Retina (tissue), 1 donor: ENCODE measurements at regions not wholly inside any gene's neighbourhood (a gene's known extent, or its start where the extent isn't known, plus 50 kb on each side); places are given as distances from the start of the nearest gene placed in this dataset.

Experiments
- DNase-seq: peaks from one replicate; pipeline ENCODE4 v3.0.0-alpha.2; 2016

DNA sequence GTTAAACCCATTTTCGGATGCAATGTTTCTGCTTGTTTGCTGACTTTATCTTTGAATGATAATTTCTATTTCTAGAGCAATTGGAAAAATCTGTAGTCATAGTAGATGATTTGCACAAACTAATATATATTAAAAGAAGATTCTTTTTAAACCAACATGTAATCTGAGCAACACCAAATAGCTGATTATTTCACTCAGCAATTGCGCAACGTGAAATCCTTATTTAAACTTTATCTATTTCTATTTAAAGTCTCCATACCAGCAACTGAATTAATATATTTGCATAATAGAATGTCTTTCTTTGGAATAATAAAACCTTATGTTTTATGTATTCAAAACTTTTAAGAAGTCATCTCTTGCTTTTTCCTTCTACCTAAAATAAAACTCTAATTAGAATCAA is 1132.4 kb downstream of the FLRT2 start:
- no peak for DNase-seq

DNA sequence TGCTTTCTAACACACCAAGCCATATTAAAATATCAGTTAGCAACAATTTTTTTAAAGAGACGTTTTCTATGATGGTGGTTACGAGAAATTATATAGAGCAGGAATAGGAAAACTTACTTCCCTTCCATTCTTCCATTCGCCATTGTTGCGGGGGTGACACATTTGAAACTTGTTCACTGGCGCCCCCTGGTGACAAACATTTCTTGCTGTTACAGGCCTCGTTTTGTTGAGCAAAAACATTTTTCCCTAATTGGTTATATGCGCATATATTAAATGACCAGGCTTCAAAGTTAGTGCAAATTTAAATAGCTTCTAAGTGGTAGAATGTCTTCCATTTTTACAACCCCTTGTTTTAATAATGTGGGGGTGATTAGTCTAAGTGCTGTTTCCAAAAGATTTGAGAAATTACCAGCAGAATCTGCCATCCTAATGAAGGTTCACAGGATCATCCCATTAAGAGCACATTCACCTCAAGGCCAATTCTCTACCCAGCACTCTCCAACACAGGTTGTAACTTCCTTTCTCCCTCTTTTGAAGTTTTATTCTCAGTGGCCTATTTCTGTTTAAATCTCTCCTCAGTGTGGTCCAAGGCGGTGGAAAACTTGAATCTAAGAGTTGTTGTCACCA is 1124.7 kb downstream of the FLRT2 start:
- peak; percentile 12 for DNase-seq

DNA sequence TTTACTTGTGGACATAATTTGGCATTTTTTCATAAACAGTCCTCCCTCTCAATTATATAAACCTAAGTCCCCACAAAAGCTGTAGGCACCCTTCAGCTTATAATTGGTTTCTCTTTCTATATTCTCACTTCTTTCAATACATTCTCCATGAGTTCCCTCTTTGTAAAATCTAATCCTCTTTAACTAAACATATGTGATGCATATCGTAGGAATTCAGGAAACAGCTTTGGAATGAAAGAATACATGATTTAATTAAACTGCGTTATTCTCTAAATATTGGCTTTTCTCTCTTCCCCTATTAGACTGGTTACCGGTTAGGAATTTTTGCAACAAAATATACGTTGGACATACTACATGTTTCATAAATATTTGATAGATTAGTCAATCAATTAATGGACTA is 1122.6 kb downstream of the FLRT2 start:
- no peak for DNase-seq

DNA sequence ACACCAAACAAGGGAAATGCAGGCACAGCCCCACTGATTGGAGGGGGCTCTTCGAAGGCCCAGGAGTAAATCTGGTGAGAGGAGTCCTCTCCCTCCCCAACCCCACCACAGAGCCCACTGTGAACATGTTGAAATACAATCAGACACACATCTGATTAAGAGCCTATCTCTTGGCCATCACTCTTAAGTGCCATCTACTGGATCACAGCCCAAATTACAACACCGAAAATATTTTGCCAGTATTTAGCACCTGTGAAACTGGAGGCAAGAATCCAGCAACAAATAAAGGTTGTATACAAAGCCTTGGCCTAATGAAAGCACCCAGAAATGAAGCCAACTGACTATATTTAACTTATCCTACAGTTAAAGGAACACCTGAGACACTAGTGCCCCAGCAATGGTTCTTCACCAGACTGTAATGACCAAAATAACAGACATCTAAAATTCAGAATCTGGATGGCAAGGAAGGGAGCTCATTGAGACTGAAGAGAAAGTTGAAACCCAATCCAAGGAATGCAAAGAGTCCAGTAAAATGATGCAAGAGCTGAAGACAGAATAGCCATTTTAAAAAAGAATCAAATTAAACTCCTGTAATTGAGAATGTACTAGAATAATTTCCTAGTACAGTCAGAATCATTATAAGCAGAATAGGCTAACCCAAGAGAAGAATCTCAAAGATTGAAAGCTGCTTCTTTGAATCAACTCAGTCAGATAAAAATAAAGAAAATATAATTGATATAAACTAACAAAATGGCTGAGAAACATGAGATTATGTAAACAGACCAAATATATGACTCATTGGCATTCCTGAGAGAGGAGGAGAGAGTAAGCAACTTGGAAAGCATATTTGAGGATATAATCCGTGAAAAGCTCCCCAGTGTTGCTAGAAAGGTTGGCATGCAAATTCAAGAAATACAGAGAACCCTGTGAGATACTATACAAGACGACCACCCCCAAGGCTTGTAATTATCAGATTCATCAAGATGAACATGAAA is 1117.0 kb downstream of the FLRT2 start:
- DNase-seq: no peak

DNA sequence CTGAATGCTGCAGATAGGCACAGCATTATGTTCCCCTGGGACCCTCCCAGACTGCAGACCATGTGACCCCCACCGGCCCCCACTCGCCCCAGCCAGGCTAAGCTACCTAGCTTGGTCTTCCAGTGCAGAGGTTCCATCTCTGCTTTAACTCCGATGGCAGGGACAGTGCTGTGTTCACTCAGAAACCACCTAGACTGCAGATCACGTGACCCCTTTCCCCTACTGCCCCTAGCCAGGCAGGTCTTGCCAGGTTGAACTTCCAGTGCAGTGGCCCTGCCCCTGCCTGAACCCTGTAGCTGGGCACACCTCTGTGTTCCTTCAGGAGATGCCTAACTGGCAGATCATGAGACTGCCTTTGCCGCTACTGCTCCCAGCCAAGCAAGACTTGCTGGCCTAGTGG is 1116.2 kb downstream of the FLRT2 start:
- no peak for DNase-seq

DNA sequence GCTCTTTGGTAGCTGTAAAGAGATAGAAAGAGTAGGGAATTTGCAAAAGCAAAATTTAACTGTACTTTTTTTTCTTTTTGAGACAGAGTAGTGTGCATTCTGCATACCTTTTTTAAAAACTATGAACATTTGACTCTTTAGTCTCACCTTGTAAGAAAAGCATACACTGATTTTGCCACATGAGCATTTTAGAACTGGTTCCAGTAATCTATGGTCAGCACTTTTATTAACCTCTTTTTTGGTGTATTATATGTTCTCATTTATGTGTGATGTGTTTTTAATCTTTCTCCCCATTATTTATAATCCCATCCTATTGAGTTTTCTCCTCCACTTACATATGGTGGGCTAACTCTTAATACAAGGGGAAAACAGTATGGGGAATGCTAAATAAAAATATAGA is 1111.4 kb downstream of the FLRT2 start:
- DNase-seq: no peak

DNA sequence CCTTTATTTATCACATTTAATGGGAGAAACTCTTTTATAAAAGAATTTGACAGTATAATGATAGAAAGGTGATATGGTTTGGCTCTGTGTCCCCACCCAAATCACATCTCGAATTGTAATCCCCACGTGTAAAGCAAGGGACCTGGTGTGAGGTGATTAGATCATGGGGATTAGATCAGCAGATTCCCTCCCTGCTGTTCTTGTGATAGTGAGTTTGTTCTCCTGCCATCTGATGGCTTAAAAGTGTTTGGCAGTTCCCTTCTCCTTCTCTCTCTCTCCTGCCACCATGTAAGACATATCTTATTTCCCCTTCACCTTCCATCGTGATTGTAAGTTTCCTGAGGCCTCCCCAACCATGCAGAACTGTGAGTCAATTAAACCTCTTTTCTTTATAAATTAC is 1110.3 kb downstream of the FLRT2 start:
- no peak for DNase-seq

DNA sequence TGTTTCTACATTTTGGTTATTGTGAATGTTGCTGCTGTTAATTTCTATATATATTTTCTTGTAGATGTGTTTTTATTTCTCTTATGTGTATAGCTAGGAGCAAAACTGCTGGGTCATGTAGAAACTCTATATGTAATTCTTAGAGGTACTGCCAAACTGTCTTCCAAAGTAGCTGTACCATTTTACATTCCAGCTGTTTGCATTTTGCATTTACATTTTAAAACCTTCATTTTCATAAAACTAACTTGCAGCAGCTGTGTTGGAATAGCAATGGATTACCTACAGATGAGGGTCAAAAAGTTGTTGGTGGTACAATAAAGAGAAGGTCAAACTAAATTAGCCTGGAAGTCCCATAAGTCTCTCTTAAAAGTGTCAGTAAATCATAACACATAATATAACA is 1109.7 kb downstream of the FLRT2 start:
- no peak for DNase-seq

DNA sequence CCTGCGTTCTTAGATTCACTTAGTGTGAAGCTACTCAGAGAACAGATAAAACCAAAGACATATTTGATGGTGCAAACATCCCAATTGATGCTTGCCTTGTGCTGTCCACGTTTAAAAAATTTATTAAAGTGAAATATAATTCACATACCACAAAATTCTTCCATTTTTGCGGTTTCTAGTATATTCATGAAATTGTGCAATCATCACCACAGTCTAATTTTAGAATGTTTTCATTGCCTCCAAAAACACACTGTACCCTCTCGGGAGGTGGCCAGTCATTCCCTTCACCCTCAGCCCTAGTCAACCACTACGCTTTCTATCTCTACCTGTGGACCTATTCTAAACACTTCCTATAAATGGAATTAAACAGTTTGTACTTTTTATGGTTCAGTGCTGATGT is 1109.2 kb downstream of the FLRT2 start:
- no peak for DNase-seq

DNA sequence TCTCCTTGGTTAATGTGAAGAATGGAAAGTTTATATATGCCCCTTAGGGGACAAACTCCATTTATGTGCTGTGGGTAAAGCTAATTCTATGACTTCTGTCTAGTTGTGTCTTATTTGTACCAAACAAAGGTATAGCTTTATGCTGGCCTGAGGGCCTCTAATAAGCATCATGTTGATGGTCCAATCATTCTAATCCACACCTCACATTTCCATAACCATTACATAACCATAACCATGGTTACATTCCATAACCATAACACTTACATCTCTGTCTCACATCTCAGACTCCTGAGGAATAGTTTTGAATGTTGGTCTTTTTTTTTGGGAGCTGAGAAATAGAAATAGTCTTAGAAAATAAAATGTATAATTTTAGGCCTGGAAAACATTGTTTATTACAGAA is 1097.1 kb downstream of the FLRT2 start:
- no peak for DNase-seq

DNA sequence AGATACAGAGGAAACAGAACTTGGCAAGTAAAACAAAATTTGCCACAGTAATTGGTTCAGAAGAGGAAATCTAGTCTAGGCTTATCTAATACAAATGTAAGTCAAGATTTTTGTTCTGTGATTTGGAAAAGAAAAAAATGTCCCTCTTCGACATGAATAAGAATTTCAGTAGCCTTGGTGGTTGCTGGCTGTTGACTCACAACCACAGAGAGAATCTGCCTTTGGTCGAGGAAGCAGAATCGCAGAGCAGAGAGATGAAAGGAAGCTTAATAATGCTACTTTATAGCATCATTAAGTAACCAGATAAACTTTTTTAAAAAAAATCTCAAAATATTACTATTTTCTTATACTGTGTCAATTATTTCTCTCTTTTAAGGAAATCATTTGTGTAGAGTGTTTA is 1096.6 kb downstream of the FLRT2 start:
- no peak for DNase-seq

DNA sequence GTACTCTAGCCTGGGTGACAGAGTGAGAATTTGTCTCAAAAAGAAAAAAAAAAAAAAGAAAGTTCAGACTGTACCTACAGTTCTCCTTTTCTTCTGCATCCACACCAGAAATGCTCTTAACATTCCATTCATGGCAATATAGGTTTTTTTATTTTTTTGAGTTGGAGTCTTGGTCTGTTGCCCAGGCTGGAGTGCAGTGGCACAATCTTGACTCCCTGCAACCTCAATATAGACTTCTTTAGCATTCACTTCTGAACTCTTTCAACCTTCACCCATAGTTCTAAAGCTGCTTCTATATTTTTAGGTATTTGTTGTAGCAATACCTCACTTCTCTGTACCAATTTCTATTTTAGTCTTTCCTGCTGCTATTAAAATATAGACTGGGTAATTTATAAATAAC is 1095.7 kb downstream of the FLRT2 start:
- no peak for DNase-seq

DNA sequence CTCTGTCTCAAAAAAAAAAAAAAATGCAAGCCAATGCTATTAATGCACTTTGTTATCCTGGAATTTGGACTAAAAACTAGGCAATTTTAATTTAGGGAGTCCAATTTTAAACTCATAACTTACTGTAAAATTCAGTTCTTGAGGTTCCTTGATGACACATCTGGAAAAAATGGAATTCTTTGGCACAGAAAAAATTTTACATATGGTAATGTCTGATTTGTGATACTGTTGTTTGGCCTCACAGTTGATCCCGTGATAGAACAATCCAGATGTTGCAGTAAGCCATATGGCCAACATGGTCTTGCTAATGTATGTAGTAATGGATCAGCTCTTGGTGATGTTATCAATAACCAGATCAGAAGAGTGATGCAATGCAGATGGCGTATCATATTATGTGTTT is 1089.8 kb downstream of the FLRT2 start:
- no peak for DNase-seq

DNA sequence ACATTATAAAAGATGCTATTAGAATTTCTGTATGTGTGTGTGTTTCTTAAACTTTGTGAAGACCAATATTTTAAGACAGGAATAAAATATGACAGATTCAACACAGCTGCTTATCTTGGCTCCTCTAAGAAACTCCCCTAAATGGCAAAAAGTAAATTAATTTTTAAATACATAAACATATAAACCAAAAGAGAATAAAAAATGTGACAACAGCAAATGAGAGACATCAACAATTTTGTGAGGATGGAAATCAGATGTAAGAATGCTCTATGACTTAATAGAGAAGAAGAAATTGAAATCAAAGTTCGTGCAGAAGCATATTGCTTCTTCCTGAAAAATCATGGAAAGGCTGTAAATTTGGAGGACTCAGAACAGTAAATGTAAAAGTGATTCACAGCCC is 1083.8 kb downstream of the FLRT2 start:
- no peak for DNase-seq

DNA sequence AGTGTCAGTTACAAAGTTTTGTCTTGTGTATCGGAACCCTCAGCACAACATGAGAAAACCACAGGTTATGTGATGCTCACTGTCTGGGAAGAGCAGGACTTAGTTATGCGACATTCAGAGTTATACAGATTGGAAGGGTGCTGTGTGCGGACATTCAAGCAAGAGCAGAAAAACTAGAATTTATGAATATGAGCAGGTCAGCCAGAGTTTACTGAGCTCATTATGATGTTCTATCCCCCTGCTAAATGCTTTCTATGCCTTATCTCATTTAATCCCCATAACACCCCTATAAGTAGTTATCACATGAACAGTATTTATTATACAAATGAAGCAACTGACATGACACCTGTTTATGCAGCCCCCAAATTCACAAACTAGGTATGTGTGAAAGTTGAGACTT is 1083.2 kb downstream of the FLRT2 start:
- DNase-seq: no peak

DNA sequence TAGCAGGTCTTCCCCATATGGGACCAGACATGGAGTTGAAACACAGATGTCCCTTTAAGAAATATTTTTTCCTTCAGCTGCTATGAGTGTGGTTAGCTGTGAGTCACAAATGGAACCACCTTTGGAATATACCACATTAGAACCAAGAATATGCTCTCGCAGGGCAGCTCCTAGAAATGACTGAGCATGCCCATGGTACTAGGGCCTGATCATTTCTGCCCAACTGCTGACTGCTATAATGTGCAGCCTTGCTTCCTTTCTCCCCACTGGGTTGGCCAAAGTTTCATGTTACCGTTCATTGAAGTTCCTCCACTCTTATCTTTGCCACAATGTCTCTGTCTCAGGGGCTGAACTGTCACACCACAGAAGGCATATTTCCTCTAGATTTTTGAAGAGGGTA is 1074.6 kb downstream of the FLRT2 start:
- no peak for DNase-seq

DNA sequence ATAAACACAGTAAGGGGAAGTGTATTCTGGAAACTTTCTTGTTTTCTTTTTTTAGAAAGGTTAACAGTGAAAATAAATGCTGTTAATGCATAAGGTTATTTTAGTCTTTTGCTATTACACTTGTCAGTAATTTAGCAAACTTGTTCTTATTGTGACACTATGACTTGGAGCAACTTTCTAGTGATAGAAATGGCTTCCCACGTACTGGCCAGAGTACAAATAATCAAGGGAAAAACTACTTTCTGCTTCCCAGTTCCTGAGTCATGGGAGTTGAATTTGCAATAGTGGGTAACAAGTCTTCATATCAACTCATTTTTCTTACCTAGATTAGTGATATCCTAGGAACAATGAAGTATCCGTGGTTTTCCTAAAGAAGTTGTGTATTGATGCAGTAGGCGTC is 1072.3 kb downstream of the FLRT2 start:
- DNase-seq: no peak

DNA sequence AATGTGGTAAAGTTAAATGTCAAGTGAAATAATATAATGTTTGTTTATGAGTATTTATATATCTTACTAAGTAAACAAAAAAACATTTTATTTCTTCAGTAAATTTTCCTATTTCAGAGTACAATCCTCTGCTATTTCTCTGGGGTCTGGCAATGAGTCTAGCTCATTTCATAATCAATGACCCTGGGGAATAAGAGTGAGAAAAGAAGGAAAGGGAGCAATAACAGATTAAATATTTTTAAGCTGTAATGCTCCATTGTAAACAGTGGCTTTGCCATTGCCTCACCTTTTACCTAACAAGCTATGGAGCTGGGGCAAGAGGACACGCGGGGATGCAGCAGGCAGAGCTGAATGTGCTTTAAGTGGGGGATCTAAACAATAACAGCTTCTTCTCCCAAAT is 1071.9 kb downstream of the FLRT2 start:
- DNase-seq: no peak

DNA sequence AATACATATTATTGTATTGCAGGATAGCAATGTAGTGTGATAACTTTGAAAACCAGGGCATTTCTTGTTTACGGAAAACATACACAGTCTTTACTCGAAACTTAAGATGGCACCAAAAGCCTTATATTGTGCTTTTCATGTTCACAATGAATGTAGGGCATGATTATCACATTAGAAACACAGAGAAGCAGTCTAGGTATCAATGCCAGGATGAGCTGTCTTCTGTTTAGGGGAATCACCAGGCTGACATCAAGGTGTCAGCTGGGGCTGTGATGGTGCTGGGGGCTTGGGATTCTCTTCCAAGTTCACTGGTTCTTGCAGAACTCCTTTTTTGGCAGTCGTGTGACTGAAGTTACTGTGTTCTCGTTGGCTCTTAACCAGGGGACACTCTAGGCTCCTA is 1067.3 kb downstream of the FLRT2 start:
- no peak for DNase-seq

DNA sequence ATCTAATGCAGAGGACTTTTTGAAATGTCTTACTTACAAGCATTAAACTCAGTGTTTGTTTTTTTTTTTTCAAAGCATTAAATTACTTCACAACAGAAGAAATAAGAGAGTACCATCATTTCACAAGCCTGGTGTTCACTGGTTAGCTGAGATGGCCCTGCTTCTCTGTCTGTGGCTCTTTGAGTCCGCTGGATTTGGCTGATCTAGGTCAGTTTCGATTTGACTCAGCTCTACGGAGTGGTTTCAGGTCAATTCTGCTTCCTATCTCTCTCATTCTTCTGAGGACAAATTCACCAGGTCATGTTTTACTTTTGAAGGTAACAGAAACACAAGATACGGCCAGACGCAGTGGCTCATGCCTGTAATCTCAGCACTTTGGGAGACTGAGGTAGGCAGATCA is 1066.1 kb downstream of the FLRT2 start:
- no peak for DNase-seq

DNA sequence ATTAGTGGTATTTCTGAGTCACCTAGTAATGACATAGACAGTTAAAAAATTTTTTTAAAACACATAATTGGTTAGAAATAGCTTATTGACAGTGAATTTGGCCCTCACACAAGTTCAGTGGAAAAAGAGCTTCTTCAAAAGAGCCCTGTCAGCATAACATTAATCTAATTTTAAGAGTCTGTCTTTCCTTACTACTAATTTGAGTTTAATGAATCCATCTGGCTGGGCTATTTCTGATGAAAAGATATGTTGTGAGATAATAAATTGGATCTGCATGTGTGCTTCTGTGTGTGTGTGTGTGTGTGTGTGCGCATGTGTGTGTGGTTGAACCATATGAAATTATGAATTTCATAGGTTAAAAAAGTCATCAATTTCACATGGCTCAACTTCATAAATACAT is 1045.2 kb downstream of the FLRT2 start:
- DNase-seq: no peak

DNA sequence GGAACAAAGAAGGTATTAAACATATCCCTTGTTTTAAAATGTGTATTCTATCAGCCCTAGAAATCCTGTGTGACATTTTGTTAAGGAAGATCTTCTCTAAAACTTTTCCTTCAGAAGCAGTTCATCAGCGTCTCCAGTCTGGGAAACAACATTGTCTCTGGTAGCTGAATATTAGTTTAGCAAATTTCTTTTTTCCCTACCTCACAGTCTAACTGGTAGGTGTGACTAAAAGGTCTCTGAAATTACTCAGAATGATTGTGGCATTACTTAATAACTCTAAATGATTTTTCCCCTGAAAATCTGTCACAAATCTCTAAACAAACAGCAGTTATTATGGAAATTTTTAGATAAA is 1044.8 kb downstream of the FLRT2 start:
- no peak for DNase-seq

DNA sequence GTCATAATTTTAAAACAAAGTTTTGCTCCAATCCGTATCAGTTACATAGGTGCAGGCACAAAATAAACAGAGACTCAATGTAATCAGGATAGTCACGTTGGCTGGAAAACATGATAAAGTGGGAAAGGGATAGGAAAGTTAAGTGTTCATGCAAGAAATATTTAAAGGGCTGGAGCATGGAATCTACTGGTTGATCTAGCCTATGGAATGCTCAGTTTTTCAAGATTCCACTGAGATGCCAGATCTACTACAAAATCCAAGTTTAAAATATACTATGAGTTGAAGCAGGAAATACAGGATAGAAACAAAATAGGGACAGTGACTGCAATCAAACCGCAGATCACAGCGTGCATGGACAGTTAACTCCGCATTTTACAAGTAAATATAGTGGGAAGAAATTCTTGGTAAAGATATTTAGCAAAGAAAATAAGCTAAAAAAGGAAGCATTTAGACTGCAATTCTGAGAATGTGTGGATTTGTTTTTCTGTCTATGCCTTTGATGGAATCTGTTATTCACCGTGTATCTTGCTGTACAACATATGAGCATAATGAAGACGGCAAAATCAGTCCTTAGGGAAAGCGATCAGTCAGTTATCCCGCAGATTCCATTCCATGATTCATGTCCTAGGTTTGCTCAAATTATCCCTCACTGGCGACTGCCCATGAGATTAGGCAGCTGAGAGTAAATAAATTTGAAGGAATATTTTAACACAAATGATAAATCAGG is 1044.3 kb downstream of the FLRT2 start:
- no peak for DNase-seq

DNA sequence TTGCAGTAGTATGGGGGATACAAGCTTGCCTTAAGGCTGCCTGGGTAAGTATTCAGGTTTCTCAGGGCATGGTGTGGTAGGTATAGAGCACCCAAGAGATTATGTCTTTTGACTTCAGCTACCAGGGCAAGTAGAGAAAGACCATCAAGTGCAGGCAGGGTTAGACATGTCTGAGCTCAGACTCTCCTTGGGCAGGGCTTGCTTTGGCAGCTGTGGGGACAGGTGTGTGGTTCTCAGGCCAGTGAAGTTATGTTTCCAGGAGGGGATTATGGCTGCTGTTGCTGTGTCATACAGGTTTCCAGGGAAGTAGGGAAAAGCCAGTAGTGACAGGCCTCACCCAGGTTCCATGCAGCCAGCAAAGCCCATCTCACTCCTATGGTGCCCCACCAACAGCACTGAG is 1040.4 kb downstream of the FLRT2 start:
- DNase-seq: no peak
